HG03457 (cell line): ENCODE measurements at regions not wholly inside any gene's neighbourhood (a gene's known extent, or its start where the extent isn't known, plus 50 kb on each side); places are given as distances from the start of the nearest gene placed in this dataset.
"Not testable (repeated sequence)": the region's sequence is repeated elsewhere in the genome, so short reads cannot be mapped to it uniquely, and the experiment has no call there.

ENCODE experiments used
- ATAC-seq: cut with Tn5 transposase; IDR thresholded peaks from one replicate; pipeline ENCODE4 v1.9.1; 2021; ENCODE audit warnings: moderate number of reproducible peaks; ENCODE audit not compliant: unreplicated experiment

DNA sequence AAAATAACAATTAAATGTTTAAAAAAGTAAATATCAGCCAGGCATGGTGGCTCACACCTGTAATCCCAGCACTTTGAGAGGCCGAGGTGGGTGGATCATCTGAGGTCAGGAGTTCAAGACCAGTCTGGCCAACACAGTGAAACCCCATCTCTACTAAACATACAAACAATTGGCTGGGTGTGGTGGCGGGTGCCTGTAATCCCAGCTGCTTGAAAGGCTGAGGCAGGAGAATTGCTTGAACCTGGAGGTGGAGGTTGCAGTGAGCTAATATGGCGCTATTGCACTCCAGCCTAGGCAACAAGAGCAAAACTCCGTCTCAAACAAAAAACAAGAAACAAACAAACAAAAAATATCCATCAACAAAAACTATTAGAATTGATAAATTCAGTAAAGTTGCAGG, 77.5 kb downstream of the SNX5 start:
- not testable (repeated sequence) for ATAC-seq

DNA sequence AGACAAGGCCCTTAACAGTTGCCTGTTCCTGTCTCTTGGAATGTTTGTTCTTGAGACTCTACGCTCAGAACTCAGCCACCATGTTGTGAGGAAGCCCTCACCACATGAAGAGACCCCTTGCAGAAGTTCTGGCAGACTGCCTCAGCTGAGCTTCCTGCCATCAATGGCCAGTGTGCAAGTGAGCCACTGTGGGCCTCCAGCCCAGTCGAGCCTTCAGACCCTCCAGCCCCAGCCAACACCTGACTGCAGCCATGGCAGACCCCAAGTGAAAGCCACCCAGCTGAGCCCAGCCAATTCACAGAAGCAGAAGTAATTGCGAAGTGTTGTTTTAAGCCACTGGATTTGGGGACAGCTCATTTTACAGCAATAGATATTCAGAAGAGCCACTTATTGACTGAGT, 78.3 kb downstream of the SNX5 start:
- ATAC-seq = no peak

GRCh38 chr20:17889226-17889625, 79.4 kb downstream of the SNX5 start:
- ATAC-seq = no peak

GRCh38 chr20:17888044-17888443, 80.5 kb downstream of the SNX5 start:
- ATAC-seq = no peak

DNA sequence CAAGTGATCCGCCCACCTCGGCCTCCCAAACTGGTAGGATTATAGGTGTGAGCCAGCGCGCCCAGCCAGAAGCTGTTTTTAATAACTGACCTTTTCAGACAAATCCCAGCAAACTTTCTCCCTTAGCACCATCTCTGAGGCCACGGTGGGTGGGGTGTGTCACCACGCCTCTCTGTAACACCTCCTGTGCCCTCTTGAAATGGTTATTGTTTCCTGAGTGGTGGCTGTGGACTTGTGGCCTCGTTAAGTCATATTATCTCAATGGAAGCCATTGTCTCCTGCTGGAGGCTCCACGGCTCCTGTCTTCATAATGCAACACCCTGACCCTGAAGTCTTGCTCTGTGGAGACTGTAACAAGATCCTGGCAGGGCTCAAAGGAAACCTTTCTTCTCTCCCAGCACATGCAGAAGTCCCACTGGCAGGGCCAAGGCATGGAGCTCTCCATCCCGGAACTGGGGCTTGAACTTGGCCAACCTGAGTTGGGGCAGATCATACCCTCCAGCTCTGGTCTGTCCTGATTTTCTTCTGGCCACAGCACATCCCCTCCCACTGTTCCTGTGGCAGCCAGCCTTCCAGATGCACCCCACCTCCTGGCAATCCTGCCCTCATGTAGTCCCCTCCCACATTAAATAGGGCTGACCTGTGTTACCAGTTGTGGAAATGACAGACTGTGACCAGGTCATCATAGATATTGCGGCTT, 81.1 kb downstream of the SNX5 start:
- no peak for ATAC-seq

DNA sequence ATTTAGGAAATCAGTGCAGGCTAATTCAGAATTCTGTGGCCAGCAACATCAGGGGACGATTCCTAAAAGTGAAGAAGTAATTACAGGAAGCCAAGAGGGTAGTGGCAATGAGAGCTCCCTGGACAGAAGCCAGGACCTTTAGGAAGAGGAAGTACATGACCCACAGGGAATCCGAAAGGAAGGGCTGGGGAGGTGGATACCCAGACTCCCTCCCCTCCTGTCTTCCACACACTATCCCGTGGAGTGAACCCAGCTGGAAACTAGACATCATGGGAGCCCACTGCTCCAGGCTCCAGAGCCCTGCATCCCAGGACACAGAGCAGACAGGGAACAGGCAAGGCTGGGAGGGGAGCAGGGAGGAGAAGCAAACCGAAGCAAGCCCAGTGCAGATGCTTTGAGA, 83.0 kb downstream of the SNX5 start:
- ATAC-seq = no peak

DNA sequence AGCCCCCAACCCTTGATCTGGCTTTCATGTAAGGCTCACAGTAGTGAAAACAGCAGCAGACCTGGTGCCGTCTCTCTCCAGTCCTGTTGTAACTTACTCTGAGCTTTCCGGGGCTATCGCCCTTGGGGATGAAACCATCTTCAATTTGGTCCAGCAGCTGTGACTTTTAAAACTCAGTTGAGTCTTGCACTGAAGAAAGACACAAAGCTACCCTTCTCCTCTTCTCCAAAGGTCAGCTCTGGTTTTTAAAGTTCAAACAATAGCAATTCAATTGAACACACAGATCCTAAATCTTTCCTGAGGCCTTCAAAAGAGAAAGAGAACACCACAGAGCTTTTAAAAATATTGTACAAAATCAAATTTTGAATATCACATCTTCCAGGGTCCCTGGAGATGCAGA, 83.5 kb downstream of the SNX5 start:
- ATAC-seq = no peak

GRCh38 chr20:17884307-17885003, 84.1 kb downstream of the SNX5 start:
- no peak for ATAC-seq

DNA sequence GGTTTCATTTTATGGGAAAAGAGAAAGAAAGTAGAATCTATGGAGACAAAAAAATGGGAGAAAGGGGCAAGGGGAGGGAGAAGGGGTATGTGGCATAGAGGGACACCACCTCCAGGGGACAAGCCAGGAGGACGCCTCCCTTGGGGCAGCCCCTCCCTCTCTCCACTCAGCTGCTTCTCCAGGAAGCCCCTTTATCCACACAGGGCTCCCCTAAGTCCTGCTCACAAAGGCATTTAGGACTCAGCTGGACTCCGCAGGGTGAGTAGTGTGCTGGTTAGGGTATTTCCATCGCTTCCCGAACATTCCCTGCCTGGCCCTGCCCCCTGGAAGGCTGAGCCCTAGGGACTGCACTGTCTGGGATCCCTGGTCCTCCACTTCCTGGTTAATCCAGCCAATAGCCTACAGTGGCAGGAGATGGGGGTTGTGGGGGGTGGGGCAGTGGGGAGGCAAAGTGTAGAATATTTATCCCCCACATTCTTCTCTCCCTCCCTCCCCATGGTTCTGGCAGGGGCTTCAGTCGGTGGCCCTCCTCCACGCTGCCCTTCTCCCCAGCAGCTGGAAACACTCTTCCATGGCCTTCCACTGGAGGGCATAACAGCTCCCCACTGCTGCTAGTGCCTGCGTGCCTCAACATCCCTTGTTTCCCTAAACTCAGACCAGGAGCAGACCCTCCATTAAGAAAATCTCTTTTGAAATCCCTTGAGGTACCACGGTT, 84.8 kb downstream of the SNX5 start:
- no peak for ATAC-seq

- ATAC-seq = no peak
Measured at GRCh38 chr20:17882834-17883591, 85.6 kb downstream of the SNX5 start.

- ATAC-seq = no peak
Measured at GRCh38 chr20:17882065-17882833, 86.3 kb downstream of the SNX5 start.

DNA sequence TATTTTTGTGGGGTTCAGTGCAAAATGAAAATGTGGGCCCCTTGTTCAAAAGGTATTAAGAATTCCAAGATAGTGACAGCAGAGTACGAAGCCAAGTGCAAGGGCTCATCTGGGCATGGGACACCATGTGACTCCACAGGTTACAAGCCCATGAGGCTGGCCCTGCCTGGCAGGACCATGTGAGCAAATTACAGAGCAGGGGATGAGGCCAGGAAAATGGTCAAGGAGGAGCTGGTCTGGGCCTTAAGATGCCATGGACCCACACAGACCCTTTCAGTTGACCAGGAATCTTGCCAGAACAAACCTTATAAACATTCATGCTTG, 86.9 kb downstream of the SNX5 start:
- ATAC-seq = no peak

DNA sequence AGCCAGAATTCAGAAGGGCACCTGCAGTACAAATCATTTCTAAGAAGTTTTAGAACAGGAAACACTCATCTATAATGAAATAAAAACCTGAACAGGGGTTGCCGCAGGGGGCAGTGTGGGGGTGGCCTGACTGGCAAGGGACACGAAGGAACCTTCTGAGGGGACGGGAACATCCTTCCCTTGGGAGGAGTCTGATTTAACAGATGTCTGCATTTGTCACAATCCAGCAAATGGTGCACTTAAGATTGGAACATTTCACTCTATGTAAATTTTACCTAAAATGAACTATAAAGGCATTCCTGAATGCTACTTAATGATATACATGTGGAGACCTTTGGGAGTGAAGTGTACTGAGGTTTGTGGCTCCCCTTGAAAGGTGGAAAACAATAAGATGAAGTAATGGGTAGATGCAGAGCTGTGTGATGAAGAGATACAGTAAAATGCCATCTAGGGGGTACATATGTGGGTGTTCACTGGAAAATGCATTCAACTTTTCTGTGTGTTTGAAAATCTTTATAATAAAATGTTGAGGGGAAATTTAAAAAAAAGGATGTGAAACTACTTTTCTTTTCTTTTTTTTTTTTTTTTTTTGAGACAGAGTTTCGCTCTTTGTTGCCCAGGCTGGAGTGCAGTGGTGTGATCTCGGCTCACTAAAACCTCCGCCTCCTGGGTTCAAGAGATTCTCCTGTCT, 89.5 kb downstream of the SNX5 start:
- no peak for ATAC-seq

DNA sequence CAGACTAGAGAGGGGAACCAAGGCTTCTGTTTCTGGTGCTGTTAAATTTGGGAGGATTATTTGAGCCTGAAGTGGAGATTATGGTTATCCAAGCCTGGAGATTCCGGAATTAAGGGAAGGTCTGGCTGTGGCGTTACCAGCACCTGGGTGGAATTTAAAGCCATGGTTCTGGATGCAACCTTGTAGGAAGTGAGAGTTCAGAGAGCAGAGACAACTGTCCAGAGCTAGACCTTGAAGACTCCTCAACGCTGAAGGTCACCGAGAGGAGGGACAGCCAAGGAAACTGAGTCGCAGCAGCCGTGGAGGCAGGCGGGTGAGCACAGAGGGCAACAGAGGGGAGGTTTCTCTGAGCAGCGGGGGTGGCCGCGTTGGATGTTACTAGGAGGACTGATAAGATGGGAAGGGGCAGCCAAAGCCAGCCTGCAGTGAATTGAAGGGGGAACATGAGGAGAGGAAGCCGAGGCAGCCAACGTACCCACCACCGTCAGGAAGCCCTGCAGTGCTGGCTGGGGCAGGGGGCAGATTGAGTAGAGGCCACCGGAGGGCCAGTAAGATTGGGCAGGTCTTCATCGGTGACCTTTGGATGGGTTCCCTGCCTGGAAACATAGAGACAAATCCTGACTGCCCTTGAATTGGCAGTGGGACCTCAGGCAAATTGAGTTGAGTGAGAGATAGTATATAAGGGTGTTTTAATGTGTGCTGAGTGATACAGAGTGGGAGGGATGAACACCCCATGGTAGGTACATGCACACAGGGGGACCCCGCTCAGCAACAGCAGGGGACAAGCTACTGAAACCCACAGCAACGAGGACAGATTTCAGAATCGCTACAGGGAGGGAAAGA, 90.3 kb downstream of the SNX5 start:
- ATAC-seq = no peak

- ATAC-seq = no peak
Measured at GRCh38 chr20:17875981-17876385, 92.6 kb downstream of the SNX5 start.

DNA sequence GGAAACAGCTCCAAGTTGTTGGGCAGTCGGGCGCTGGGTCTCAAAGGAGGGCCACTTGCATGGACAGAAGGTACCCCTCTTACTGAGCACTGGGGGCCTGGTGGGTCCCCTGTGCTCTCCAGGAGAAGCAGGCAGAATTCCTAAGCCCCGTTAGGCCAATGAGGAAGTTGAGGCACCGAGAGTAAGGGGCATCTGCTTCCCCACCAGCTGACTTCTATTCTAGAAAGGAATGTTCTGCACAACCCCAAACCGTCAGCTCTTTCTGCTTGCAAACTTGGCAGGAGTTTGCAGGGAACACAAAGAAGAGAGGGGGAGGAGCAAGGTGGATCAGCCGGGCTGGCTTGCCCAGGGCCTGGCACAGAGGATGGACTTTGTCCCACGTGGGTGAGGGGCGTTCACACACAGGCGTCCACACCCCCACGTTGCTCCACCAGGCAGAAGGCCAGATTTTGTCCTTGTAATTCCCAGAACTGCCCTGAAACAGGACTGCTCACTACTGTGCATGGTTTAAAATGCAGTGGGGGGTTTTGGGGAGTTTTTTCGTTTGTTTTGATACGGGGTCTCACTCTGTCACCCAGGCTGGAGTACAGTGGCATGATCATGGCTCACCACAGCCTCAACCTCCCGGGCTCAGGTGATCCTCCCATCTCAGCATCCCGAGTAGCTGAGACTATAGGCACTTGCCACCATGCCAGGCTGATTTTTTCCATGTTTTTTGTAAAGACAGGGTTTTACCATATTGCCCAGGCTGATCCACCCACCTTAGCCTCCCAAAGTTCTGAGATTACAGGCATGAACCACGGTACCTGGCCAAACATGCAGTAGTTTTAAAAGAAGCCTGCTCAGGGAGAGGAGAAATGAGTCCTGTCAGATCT, 93.3 kb downstream of the SNX5 start:
- ATAC-seq = no peak

GRCh38 chr20:17874271-17875105, 94.1 kb downstream of the SNX5 start:
- ATAC-seq = no peak
